NB4 (cell line): ENCODE measurements at regions not wholly inside any gene's neighbourhood (a gene's known extent, or its start where the extent isn't known, plus 50 kb on each side); places are given as distances from the start of the nearest gene placed in this dataset.

Experiments used
- MYC ChIP-seq: IDR thresholded peaks from 2 replicates; pipeline ENCODE4 v1.6.1; 2011; ENCODE audit warnings: low read depth, low read length
- POLR2A ChIP-seq: IDR thresholded peaks from 2 replicates; pipeline ENCODE4 v1.6.1; 2011; ENCODE audit warnings: mild to moderate bottlenecking; ENCODE audit not compliant: insufficient read length; ENCODE audit errors: extremely low read depth
- TF ChIP-seq, protein P1 (sequence below): IDR thresholded peaks from one replicate; pipeline ENCODE4 v1.5.1; 2012; ENCODE audit warnings: low read depth, low read length

DNA sequence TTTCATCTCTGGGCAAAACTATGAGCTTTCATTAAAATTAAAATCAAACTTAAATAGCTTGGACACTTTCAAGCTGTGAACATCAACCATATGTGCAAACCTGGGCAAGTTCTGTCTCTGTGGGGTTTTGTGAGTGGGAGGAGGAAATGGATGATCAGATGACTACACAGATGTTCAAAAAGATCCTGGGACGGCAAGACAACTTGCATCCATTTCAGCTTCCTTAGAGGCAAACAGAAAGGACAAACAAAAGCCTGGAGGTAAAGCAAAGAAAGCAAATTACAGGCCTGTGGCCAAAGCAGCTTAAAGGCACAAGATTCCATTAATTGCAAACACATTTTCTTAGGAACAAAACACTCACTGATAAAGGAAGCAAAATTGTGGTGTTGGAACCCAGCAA, 222.2 kb downstream of the NEBL start:
- TF ChIP-seq, protein P1, sequence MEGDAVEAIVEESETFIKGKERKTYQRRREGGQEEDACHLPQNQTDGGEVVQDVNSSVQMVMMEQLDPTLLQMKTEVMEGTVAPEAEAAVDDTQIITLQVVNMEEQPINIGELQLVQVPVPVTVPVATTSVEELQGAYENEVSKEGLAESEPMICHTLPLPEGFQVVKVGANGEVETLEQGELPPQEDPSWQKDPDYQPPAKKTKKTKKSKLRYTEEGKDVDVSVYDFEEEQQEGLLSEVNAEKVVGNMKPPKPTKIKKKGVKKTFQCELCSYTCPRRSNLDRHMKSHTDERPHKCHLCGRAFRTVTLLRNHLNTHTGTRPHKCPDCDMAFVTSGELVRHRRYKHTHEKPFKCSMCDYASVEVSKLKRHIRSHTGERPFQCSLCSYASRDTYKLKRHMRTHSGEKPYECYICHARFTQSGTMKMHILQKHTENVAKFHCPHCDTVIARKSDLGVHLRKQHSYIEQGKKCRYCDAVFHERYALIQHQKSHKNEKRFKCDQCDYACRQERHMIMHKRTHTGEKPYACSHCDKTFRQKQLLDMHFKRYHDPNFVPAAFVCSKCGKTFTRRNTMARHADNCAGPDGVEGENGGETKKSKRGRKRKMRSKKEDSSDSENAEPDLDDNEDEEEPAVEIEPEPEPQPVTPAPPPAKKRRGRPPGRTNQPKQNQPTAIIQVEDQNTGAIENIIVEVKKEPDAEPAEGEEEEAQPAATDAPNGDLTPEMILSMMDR = no peak
- TF ChIP-seq POLR2A (no peak), MYC (no peak)
